ENCODE measurements at regions not wholly inside any gene's neighbourhood (a gene's known extent, or its start where the extent isn't known, plus 50 kb on each side); places are given as distances from the start of the nearest gene placed in this dataset.

DNA sequence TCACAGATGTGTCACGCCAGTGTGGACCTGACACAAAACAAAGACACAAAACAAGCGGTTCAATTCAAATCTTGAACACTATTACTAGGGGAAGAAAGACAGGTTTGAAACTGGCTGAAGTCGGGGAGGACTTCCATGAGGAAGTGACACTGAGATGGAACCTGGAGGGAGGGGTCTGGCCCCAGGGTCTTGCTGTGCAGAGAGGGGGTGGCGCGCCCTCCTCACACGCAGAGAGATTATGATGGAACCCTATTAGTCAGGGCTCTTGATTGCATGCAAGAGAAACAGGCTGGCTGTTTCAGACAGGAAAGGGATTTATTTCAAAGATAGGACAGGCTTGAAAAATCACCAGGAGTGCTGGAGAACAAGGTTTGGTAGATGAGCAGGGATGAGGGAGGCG, 363.6 kb upstream of the HS6ST1 start:
- TF ChIP-seq, protein P1, sequence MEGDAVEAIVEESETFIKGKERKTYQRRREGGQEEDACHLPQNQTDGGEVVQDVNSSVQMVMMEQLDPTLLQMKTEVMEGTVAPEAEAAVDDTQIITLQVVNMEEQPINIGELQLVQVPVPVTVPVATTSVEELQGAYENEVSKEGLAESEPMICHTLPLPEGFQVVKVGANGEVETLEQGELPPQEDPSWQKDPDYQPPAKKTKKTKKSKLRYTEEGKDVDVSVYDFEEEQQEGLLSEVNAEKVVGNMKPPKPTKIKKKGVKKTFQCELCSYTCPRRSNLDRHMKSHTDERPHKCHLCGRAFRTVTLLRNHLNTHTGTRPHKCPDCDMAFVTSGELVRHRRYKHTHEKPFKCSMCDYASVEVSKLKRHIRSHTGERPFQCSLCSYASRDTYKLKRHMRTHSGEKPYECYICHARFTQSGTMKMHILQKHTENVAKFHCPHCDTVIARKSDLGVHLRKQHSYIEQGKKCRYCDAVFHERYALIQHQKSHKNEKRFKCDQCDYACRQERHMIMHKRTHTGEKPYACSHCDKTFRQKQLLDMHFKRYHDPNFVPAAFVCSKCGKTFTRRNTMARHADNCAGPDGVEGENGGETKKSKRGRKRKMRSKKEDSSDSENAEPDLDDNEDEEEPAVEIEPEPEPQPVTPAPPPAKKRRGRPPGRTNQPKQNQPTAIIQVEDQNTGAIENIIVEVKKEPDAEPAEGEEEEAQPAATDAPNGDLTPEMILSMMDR (IDR thresholded peaks at IDR 0.05) = no peak
- TF ChIP-seq POLR2A (IDR thresholded peaks at IDR 0.05) = no peak

Data from Peyer's patch (tissue), 4 donors.